Spleen (tissue), 11 donors: ENCODE measurements at regions not wholly inside any gene's neighbourhood (a gene's known extent, or its start where the extent isn't known, plus 50 kb on each side); places are given as distances from the start of the nearest gene placed in this dataset.

Experiments
- DNase-seq: peaks from one replicate; pipeline ENCODE4 v3.0.0-alpha.2; 2020
- H3K27ac ChIP-seq, 8 donors: fragments of 200-600 bp; sonication (generic) in 7 of 8; 1 replicate in 4 of 8; 2 replicates in 4 of 8; pipeline versions ENCODE4 v1.5.0 to v1.8.0; 2016 to 2021; ENCODE audit warnings: inconsistent platforms in 4 of 8, mild to moderate bottlenecking in 4 of 8, moderate library complexity in 1 of 8
- H3K27me3 ChIP-seq, 7 donors: fragments of 200-600 bp; sonication (generic) in 6 of 7; replicated peaks in 1 of 7; 1 replicate in 4 of 7; 2 replicates in 3 of 7; pipeline versions ENCODE4 v1.5.0 to v1.8.0; 2016 to 2021; ENCODE audit warnings: inconsistent platforms in 3 of 7, mild to moderate bottlenecking in 1 of 7
- H3K36me3 ChIP-seq, 6 donors: fragments of 200-600 bp; sonication (generic) in 5 of 6; 1 replicate in 4 of 6; 2 replicates in 2 of 6; pipeline versions ENCODE4 v1.5.0 to v1.8.0; 2016 to 2021; ENCODE audit warnings: inconsistent platforms in 2 of 6
- H3K4me1 ChIP-seq, 6 donors: fragments of 200-600 bp; sonication (generic) in 5 of 6; 1 replicate in 3 of 6; 2 replicates in 3 of 6; pipeline versions ENCODE4 v1.5.0 to v1.8.0; 2016 to 2021; ENCODE audit warnings: inconsistent platforms in 3 of 6
- H3K4me3 ChIP-seq, 8 donors: fragments of 200-600 bp; sonication (generic) in 7 of 8; 1 replicate in 4 of 8; 2 replicates in 4 of 8; pipeline versions ENCODE4 v1.5.0 to v1.8.0; 2016 to 2021; ENCODE audit warnings: inconsistent platforms in 4 of 8, mild to moderate bottlenecking in 4 of 8, moderate library complexity in 2 of 8
- H3K9me3 ChIP-seq, 8 donors: fragments of 200-600 bp; sonication (generic) in 7 of 8; 1 replicate in 4 of 8; 2 replicates in 4 of 8; pipeline versions ENCODE4 v1.5.0 to v1.8.0; 2016 to 2021; ENCODE audit warnings: inconsistent platforms in 4 of 8
- POLR2A ChIP-seq, 3 donors: fragments of 450-650 bp; IDR thresholded peaks; one replicate each; pipeline ENCODE4 v1.5.1; 2017; ENCODE audit warnings: antibody characterized with exemption in 3 of 3, mild to moderate bottlenecking in 1 of 3
- POLR2AphosphoS5 ChIP-seq, 3 donors: sonication (generic); formaldehyde crosslinking; IDR thresholded peaks; one replicate each; pipeline ENCODE4 v1.5.1; 2017; ENCODE audit warnings: antibody characterized with exemption in 3 of 3
- WGBS, 5 donors: extraction: QIAGEN DNeasy Blood & Tissue Kit in 3 of 5; methylation state at CpG; one replicate each; pipeline versions ENCODE4 v1.1.5 to v1.1.7; 2013 to 2018; 5-methylcytosine and 5-hydroxymethylcytosine counted together
- intact Hi-C: fragments of 100-400 bp; cut with DNase I; formaldehyde crosslinking; loops from one replicate; pipeline ENCODE4 v1.15.0; 2023; ENCODE audit warnings: low total_unique reads
- TF ChIP-seq, protein P1 (sequence below), 11 experiments: fragments of 200-600 bp in 7 of 11; fragments of 450-650 bp in 4 of 11; sonication (generic) in 4 of 11; IDR thresholded peaks in 8 of 11; conservative IDR thresholded peaks in 3 of 11; 1 replicate in 7 of 11; 2 replicates in 4 of 11; pipeline versions ENCODE4 v1.4.0 to v1.8.0; 2016 to 2021; ENCODE audit warnings: antibody characterized with exemption in 11 of 11, inconsistent platforms in 4 of 11, mild to moderate bottlenecking in 1 of 11
- donor health status: healthy with polysubstance abuse.
- donor health status: DM: no; HTN: no; CAD: no; lungs with moderate emphysema.
- donor health status: DM: no; HTN: no; CAD: no.
- donor health status: Bipolar disorder and iron deficiency.
- donor health status: healthy.
- donor health status: DM: no; HTN: no; CAD: no.
- donor health status: DM: yes; HTN: yes; CAD: no.

DNA sequence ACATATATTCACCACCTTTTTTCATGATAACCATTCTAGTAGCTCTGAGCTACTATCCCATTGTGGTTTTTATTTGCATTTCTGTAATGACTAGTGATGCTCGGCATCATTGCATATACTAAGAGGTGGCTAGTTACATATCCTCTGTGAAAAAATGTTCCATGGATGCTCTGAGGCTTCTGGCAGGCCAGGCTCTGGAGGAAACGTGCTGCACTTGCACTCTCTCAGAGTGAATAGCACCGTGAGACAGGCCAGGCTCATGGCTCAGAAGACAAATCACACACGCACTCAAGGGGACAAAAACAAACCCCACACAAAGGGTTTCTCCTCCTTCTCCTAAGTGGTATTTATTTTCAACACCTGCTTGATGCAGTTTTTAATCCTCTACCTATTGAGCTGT lies 1085.3 kb upstream of the CNTNAP5 start:
- Histone ChIP-seq H3K27me3 (no peaks in the 10 kb centered on the region), H3K4me3 (no peak overlapping the region), H3K9me3 (no peaks in the 10 kb centered on the region), H3K27ac (no peak overlapping the region), H3K36me3 (no peaks in the 10 kb centered on the region), H3K4me1 (no peaks in the 10 kb centered on the region)
- TF ChIP-seq POLR2A (IDR thresholded peaks at IDR 0.05), result no peak
- TF ChIP-seq, protein P1, sequence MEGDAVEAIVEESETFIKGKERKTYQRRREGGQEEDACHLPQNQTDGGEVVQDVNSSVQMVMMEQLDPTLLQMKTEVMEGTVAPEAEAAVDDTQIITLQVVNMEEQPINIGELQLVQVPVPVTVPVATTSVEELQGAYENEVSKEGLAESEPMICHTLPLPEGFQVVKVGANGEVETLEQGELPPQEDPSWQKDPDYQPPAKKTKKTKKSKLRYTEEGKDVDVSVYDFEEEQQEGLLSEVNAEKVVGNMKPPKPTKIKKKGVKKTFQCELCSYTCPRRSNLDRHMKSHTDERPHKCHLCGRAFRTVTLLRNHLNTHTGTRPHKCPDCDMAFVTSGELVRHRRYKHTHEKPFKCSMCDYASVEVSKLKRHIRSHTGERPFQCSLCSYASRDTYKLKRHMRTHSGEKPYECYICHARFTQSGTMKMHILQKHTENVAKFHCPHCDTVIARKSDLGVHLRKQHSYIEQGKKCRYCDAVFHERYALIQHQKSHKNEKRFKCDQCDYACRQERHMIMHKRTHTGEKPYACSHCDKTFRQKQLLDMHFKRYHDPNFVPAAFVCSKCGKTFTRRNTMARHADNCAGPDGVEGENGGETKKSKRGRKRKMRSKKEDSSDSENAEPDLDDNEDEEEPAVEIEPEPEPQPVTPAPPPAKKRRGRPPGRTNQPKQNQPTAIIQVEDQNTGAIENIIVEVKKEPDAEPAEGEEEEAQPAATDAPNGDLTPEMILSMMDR (IDR thresholded peaks at IDR 0.05 in 8 of 11, conservative IDR thresholded peaks at IDR 0.05 in 3 of 11), result no peak
- no peak for TF ChIP-seq POLR2AphosphoS5 (IDR thresholded peaks at IDR 0.05)
- 75 to 93% (median 87%) methylated on average over 4 of the region's 4 CpGs for WGBS, 5 donors
- no peak for DNase-seq
- intact Hi-C loops, result no loop called here

DNA sequence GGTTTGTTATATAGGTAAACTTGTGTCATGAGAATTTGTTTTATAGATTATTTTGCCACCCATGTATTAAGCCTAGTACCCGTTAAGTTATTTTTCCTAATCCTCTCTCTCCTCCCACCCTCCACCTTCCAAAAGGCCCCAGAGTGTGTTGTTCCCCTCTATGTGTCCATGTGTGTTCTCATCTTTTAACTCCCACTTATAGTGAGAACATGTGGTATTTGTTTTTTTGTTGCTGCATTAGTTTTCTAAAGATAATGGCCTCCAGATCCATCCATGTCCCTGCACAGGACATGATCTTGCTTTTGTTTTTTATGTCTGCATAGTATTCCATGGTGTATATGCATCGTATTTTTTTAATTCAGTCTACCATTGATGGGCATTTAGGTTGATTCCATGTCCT lies 1075.6 kb upstream of the CNTNAP5 start:
- intact Hi-C loops, result no loop called here

DNA sequence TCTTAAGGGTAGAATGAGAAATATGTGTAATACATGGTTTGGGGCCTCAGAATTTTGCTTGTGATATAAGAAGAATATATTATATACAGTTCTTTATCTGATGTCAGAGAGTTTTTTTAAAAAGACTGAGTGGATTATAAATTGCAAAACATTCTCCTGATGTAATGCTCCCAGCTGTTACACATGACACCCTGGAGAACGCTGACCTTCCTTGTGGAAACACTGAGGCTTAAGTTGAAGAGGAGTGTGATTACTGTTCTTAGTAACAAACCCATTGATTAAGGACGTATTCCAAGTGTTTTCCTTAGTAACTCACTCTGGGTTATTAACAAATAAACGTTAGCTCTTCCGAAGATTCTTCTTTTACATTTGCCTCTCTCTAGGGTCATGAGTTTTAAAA lies 1069.3 kb upstream of the CNTNAP5 start:
- Histone ChIP-seq H3K9me3 (peaks cover 0 to 3% (median 0%) of the 10 kb centered on the region in 8 donors), H3K27me3 (no peaks in the 10 kb centered on the region), H3K4me1 (no peaks in the 10 kb centered on the region), H3K36me3 (no peaks in the 10 kb centered on the region), H3K27ac (no peak overlapping the region), H3K4me3 (no peak overlapping the region)
- intact Hi-C loops, result no loop called here
- WGBS, 5 donors, result 66 to 88% (median 80%) methylated on average over 4 of the region's 4 CpGs
- TF ChIP-seq POLR2AphosphoS5 (IDR thresholded peaks at IDR 0.05) (no peak), POLR2A (IDR thresholded peaks at IDR 0.05) (no peak)
- TF ChIP-seq, protein P1 (IDR thresholded peaks at IDR 0.05 in 8 of 11, conservative IDR thresholded peaks at IDR 0.05 in 3 of 11), result no peak
- DNase-seq, result no peak

More for the DNA sequence above, 1075.6 kb upstream of the CNTNAP5 start:
- DNase-seq, result no peak
- WGBS, 5 donors, result 62 to 89% (median 70%) methylated on average over 2 of the region's 2 CpGs
- H3K36me3 ChIP-seq, result no peaks in the 10 kb centered on the region
- TF ChIP-seq POLR2AphosphoS5 (IDR thresholded peaks at IDR 0.05) (no peak), POLR2A (IDR thresholded peaks at IDR 0.05) (no peak)
- TF ChIP-seq, protein P1 (IDR thresholded peaks at IDR 0.05 in 8 of 11, conservative IDR thresholded peaks at IDR 0.05 in 3 of 11), result no peak
- peaks cover 0 to 13% (median 0%) of the 10 kb centered on the region in 8 donors for H3K9me3 ChIP-seq
- no peak overlapping the region for H3K27ac ChIP-seq
- no peak overlapping the region for H3K4me3 ChIP-seq
- no peaks in the 10 kb centered on the region for H3K4me1 ChIP-seq
- H3K27me3 ChIP-seq, result no peaks in the 10 kb centered on the region

DNA sequence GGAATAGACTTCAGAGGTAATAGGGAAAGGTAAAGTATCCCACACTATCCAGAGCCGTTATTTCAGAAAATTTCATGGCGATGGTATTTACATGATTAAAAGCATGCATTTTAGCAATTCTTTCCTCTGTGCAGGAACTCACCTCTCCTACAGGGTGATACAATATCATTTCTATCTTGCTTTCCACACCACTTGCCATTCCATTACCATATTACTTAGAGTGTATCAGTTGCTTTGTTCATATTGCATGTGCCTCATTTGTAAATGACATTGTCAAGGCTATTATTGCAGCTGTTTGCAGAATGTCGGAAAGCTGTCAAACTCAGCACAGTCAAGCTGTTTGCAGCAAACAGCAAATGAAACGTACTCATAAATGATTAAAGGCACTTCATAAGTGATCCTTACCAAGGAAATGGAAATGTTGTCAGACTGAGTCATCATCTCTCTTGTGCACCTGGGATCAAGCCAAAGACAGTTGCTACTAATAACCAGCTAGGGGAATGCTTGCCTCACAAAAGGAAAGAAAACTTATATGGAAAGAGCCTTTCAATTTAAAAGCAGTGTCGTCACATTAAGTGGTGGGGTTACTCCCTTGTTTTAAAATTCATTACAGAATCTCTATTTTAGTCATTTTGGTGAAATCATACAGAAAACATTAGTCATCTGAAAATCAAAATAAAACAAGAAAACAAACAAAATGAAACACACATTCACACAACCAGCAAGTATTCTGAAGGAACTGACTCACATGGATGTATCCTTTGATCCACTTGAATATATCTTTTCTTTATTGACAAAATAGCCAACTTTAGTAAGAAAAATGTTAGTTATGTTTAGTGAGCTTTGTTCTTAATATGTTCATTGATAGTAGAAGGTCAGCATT lies 1064.1 kb upstream of the CNTNAP5 start:
- Histone ChIP-seq H3K27ac (no peak overlapping the region), H3K9me3 (peaks cover 0 to 10% (median 6%) of the 10 kb centered on the region in 8 donors), H3K36me3 (no peaks in the 10 kb centered on the region), H3K4me1 (no peaks in the 10 kb centered on the region), H3K4me3 (no peak overlapping the region), H3K27me3 (no peaks in the 10 kb centered on the region)
- DNase-seq, result no peak
- 60 to 77% (median 69%) methylated on average over 5 of the region's 5 CpGs for WGBS, 5 donors
- TF ChIP-seq, protein P1 (IDR thresholded peaks at IDR 0.05 in 8 of 11, conservative IDR thresholded peaks at IDR 0.05 in 3 of 11), result no peak
- TF ChIP-seq POLR2A (IDR thresholded peaks at IDR 0.05) (no peak), POLR2AphosphoS5 (IDR thresholded peaks at IDR 0.05) (no peak)
- intact Hi-C loops, result no loop called here
